ENCODE measurements at regions not wholly inside any gene's neighbourhood (a gene's known extent, or its start where the extent isn't known, plus 50 kb on each side); places are given as distances from the start of the nearest gene placed in this dataset.

GRCh38 chr19:32220951-32221350, 124.5 kb upstream of the ZNF507 start (continued):
- no peak for TF ChIP-seq RFX5 (IDR thresholded peaks at IDR 0.05; ENCODE audit: borderline replicate concordance, low read depth, low read length)
- no peak for TF ChIP-seq CEBPB (IDR thresholded peaks at IDR 0.05; ENCODE audit: low read depth, low read length)
- TF ChIP-seq CBX8 (IDR thresholded peaks at IDR 0.05; ENCODE audit: borderline replicate concordance, low read depth, low read length), result no peak
- TF ChIP-seq SIN3A (conservative IDR thresholded peaks at IDR 0.05 in 1 of 2, IDR thresholded peaks at IDR 0.05 in 1 of 2; ENCODE audit: low read depth in 1 of 2, low read length in 2 of 2), result no peak
- no peak for TF ChIP-seq POLR2A (IDR thresholded peaks at IDR 0.05; ENCODE audit: control extremely low read depth in 1 of 2, low read depth in 2 of 2, low read length in 2 of 2)
- no peak for TF ChIP-seq TAF7 (optimal IDR thresholded peaks at IDR 0.05; ENCODE audit: borderline replicate concordance, low read depth, low read length)
